NCI-H1694 (cell line): ENCODE measurements at regions not wholly inside any gene's neighbourhood (a gene's known extent, or its start where the extent isn't known, plus 50 kb on each side); places are given as distances from the start of the nearest gene placed in this dataset.
"Not testable (repeated sequence)": the region's sequence is repeated elsewhere in the genome, so short reads cannot be mapped to it uniquely, and the experiment has no call there.

ENCODE experiments used
- DNase-seq: peaks from one replicate; lab custom pipeline; 2025; lab: John Stamatoyannopoulos, UW

DNA sequence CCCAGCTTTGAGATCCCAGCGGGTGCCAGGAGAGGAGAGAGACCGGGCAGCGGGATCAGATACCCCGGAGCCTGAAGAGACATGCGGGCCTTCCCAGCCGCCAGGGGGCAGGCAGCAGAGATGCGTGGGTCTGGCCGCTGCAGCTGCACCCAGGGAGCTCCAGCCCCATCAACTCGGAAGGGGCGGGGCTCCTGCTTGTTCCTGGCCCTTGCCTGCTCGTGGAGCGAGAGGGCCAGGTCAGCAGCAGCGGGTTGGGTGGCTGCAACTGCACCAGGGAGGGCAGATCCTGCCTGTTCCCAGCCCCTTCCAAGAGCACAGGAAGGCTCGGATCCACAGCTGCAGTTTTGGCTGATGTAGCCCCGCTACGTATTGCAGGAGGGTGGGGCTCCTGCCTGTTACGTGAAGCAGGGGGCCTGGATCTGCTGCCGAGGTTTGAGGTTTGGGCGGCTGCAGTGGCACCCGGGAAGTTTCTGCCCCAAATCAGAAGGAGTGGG is 532.8 kb downstream of the RFPL4B start:
- DNase-seq: no peak

DNA sequence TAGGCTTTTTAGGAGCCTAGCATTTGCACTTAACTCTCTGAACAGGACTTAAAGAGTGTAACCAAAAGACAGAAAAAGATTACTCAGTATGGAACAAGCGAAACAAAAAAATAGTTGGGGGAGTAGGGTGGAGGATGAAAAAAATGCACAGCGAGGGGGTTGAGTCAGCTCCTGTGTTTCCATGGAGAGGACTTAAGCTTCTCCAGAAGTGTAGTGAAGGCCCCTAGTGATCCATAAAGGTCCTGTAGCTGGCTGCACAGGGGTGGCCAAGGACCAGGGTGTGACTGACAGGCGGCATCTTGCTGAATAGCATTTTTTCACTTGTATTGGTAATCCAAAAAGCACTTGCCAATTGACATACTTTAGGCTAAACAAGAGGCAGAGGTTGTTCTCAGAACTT is 533.9 kb downstream of the RFPL4B start:
- DNase-seq: no peak

DNA sequence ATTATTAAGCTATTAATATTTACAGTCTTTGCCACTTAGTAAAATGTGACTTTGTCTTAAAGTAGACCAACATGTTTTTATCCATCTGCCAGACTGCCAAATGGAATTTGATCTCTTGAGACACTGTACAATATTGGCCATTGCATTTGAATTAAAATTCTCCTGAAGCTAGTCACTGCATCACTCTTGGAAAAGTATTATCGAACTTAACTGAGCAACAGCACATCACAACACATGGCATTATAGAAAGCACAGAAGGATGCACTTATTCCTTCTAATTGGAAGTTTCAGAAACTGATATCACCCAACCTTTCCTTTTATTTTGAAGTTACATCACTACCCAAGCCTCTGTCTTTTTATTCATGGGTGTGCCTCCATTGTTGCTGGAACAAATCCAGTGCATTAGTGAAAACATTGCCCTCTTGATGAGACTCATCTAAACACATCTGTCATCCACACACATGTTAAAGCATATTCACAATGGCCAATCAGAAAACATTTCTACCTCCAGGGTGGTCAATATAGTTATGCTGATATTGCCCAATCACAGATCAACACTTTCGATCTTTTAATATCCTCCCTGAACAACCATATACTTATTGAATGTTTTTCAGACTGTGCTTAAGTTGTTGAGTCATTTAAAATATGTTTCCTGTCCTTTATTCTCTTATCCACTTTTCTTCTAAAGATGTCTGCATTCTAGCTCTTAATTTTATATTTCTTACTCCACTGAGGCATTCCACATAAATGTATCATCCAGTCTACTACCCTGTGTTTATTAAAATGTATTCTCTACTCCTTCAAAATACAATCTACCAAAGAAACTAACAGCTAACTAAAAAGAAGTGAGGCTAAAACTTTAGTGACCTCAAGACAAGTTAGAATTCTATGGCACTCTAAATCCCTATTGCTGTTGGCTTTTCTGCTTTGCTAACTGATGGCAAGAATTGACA is 535.0 kb downstream of the RFPL4B start:
- DNase-seq: no peak

DNA sequence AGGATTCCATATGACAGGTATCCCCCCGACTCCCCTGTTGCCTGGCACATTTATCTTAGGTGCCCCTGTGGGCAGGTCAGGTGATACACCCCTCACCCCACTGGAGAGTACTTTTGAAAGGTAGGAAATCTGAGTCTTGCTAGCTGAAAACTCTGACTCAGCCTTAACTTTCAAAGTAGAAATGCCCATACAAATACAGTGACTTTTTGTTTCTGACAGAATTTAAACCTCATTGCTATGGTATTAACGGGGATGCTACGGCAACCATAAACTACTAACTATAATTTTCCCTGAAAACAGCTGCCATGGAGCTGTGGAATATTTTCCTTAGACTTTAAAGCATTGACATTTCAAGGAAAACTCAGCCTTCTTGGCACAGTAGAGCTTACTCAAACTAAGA is 536.0 kb downstream of the RFPL4B start:
- DNase-seq: no peak

DNA sequence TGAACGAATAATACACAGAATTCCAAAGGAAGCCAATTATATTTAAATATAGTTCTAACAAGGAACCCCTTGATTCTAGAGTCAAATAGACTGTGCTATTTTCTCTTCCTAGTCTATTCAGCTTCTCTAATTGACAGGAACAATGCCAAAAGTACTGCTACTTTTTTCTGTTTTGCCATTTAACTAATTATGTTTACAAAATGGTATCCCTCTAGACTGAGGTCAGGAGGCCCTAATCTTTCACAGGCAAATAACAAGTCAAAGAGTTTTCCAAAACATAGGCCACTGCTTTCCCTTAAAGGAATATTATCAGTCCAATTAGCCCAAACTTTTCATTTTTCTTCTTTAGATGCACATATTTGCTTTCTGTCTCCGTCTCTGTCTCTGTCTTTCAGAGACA is 539.3 kb downstream of the RFPL4B start:
- DNase-seq: no peak

DNA sequence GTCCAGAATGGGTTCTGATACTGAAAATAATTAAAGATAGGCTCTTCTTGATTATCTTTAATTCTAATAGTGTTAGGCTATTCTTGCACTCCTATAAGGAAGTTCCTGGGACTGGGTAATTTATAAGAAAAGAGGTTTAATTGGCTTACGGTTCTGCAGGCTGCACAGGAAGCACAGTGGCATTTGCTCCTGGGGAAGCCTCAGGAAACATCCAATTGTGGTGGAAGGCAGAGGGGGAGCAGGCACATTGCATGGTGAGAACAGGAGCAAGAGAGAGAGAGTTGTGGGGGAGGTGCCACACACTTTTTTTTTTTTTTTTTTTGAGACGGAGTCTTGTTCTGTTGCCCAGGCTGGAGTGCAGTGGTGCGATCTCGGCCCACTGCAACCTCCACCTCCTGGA is 540.3 kb downstream of the RFPL4B start:
- DNase-seq: not testable (repeated sequence)

DNA sequence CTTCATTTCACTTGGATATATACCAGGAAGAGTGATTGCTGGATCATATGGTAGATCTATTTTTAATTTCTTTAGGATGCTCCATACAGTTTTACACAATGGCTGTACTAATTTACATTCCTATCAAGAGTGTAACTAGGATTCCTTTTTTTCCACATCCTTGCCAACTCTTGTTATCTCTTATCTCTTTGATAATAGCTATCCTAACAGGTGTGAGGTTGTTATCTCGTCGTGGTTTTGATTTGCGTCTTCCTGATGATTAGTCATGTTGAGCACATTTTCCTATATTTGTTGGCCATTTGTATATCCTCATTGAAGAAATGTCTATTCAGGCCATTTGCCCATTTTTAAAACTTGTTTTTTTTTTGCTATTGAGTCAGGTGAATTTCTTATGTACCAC is 552.4 kb downstream of the RFPL4B start:
- no peak for DNase-seq

DNA sequence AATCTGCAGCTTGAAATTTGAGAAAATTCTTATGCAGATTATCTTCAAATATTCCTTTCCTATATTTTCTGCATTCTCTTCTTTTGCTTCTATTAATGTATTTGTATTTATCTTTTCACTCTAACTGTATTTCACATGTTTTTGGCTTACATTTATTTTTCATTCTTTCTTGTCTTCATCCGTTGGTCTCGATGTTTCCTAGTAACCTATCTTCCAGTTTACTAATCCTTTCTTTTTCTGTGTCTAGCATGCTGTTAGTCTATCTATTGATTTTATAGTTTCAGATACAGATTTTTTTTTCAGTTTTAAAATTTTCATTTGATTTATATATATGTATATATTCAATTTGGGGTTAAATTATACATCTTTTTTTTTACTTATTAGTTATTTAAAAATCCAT is 556.2 kb downstream of the RFPL4B start:
- DNase-seq: no peak

DNA sequence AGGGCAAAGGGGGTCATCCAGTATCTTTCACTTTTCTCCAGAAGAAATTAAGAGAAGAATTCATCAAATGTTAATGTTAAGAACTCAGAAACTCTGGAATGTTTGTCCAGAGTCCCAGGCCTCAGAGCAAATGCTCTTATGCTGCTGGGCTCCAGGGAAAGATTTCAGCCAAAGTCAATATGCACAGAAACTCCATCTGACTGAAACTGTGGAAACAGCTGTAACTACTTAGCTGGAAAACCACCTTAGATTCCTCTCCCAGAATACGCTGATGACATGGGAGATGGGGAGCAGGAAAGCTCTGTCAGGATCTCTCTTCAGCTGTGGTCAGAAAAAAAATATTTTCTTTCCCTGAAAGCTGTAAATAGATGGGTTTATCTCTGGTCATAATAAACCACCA is 559.6 kb downstream of the RFPL4B start:
- DNase-seq: no peak

DNA sequence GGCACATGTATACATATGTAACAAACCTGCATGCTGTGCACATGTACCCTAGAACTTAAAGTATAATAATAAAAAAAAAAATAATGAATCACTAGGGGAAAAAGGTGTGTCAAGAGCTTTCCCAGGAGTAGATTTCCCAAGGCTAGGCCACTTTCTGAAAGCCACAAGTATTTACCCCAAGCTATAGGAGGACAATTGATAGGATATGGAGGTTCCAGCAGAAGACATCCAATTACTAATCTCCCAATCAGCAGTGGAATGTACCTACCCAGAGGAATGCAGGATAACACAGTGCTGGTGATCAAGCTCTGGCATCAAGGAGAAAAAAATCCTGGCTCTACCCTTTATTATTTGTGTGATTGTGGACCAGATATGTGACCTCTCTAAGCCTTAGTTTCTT is 562.7 kb downstream of the RFPL4B start:
- no peak for DNase-seq

DNA sequence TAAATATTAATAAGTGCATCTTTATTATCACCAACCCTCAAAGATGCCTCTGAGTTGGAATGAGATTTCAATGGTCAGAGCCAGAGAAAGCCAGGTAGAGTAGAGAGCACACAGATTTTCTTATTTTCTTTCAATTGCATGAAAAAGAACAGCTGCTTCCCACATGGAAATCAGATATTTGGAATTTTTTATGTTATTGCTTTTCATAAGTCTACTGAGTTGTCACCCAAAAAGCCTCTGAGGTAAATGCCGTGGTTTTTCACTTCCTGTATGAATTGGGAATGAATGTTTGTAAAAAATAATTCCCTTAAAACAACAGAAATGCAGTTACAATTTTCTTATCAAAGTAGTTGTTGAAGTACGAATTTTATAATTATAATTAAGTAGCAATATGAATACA is 563.1 kb downstream of the RFPL4B start:
- DNase-seq: no peak

DNA sequence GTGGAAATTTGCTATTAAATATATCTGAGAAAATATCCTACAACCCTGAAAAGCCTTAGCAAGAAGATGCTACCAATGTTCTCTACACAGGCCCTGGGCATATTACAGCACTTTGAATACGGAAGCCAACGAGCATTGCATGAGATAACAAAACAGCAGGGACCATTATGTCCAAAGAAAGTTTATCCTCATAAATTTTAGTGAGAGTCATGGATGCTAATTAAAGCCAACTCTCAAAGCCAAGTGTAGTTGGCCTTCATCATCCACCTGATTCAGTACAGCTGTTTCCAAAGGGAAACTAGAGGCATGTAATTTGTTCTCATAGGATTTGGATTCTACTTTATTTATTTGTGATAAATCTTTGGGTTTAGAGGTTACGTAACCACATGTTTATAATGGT is 564.8 kb downstream of the RFPL4B start:
- DNase-seq: no peak

DNA sequence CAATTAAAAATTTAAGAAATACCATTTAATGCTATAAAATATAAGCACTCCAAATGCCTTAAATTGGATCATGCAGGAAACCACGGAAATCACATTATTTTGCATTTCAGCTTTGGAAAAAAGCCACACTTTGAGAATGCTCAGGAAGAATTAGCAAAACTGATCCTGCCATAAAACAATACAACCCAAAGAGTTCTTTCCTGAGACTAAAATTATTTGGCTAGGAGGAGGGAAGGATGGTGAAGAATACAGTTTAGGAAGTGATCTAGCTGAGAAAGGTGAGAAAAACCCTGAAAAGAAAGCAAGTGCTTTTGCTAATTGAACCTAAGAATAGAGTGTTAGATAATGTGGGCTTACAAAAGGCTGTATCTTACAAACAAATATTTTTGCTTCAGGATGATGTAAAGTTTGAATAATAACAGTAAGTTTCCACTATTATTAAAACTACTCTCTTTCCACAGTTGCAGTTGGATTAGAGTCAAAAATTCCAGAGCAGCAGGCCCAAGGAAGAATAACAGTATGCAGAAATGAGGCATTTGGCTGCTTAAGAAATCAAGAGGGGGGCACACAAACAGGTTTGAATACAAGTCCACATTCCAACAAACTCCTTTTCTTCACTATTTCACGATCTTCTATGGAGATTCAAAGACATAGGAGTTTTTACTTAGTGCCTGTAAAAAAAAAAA is 565.4 kb downstream of the RFPL4B start:
- DNase-seq: no peak

DNA sequence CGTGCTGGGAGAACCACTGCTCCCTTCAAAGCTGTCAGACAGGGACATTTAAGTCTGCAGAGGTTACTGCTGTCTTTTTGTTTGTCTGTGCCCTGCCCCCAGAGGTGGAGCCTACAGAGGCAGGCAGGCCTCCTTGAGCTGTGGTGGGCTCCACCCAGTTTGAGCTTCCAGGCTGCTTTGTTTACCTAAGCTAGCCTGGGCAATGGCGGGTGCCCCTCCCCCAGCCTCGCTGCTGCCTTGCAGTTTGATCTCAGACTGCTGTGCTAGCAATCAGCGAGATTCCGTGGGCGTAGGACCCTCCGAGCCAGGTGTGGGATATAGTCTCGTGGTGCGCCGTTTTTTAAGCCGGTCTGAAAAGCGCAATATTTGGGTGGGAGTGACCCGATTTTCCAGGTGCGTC is 572.6 kb downstream of the RFPL4B start:
- not testable (repeated sequence) for DNase-seq

DNA sequence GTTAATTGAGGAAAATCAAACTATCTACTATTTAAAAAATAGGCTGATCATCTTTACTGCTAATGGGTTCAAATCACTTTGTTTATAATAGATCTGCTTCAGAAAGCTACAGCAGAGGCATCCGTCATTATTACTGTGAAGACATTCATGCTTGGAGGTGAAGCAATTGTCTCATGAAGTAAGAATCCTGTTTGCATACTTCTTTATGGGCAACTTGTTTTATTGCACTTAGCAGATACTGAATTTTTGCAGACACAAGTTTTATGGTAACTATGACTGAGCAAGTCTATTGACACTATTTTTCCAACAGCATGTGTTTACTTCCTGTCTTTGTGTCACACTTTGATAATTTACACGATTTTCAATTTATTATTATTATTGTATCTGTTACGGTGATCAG is 573.9 kb downstream of the RFPL4B start:
- no peak for DNase-seq

DNA sequence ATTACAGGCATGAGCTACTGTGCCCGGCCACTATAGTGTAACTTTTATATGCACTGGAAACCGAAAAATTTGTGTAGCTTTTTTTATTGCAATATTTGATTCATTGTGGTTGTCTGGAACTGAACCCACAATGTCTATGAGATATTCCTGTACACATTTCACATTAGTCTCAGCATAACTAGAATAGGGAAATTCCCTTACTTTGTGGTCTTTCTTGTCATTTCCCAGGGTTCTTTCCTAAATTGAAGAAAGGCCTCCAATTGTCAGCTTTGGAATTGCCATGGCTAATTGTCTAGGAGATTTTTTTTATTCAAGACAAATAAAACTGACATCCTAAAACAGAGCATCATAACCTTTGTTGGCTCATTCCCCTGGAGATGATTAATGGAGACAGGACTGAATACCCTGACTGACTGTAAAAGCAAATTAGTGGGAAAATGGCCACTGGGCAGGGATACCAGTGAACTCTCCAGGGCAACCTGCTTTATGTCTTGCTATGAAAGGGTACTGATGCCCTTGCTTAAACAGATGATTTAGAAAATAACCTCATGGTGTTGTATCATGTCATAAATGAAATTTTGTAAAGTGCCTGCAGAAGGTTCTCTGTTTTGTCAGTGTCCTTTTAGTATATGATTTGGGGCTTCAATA is 576.9 kb downstream of the RFPL4B start:
- no peak for DNase-seq

DNA sequence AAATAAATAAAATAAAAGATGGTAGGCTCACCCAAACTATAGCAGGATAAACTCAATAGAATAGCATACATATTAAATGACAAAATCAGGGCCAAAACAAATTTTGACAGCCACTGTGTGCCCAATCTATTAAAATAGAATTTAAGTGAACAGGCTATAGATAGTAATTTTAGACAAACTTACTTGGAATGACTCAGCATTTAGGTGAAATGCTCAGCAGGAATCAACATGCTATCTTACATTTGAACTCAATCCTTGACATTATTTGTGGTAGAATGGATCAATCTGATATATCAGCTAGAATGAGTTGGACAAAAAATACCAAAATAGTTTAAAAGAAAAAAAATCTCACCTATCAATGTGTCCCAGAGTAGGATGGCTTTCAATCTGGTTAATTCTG is 578.6 kb downstream of the RFPL4B start:
- no peak for DNase-seq

DNA sequence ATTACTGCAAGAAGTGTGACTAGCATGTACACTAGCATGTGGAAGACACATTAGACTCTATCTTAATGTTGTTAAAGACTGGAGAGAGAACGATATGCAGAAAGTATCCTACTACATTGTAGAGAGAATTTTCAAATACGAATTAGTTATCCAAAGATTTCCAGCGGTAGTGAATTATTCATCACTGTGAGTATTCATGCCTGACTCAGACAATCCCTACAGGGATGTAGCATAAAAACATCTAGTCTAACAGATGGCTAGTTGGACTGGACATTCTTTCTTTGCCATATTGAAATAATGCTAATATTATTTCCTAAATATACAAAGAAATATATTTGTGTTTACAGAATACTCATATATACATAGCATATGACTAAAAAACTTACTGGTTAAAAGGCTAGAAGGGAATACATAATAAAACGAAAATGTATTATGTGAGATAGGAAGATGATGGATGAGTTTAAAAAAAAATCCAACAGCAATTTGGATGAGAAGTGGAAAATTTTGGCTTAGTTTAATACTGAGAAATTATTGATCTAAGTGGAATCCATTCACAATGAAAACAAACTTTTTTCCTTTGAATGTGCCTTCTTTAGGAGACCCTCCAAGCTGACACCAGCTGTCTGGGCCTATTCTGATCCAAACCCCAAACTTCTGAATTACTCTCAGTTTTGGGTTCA is 580.7 kb downstream of the RFPL4B start:
- no peak for DNase-seq

DNA sequence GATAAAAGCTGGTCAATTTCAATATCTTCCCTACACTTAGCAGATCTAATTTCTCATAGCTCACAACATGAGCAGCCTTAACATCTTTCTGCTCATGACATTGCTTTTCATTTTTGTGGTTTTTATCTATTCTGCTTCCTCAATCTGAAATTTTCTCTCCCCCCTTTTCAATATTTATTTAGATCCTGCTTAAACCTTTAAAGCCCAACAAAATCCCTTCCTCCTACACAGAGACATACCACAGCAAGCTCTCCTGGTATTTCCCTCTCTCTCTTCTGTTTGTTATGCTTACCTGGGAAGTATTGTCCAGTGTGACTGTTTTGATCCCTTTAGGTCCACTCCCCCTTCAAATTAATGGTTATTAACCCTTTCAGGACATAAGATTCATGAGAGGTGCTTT is 582.5 kb downstream of the RFPL4B start:
- no peak for DNase-seq

DNA sequence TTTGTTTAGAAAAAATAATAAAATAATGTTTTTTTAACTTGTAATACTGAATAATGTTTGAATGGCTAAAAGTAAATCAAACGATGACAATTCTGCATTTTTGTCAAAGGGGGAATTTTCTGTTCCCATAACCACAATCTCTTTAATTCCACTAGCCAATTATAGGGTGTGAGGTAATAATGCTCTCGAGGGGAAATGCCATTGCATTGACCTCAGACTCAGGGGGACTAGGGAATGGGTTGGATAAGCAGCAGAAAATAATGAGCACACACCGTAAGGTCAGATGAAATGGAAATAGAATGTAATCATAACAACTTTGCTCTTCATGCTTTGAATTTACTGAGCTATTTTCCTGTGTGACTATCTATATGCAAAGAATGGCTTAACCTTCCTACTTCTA is 584.7 kb downstream of the RFPL4B start:
- no peak for DNase-seq

DNA sequence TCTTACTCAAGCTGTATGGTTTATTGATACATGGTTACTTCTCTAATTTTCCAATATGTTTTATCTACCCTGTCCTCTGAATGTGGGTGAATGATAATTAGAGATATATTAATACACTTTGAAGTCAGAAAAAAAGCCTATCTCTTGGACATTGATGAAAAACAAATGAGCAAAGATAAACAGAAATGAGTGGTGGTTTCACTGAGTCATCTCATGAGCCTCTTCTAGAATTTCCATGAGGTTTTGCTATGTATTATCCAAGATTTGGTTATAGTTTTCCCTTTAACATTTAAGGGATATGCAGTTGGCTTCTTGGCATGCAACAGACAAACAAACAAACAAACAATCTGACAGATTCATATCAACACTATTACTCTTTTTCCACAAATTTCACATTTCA is 586.8 kb downstream of the RFPL4B start:
- DNase-seq: no peak
